HG02973 (cell line): ENCODE measurements at regions not wholly inside any gene's neighbourhood (a gene's known extent, or its start where the extent isn't known, plus 50 kb on each side); places are given as distances from the start of the nearest gene placed in this dataset.
"Not testable (repeated sequence)": the region's sequence is repeated elsewhere in the genome, so short reads cannot be mapped to it uniquely, and the experiment has no call there.

ENCODE experiments used
- ATAC-seq: cut with Tn5 transposase; IDR thresholded peaks from one replicate; pipeline ENCODE4 v1.9.1; 2021; ENCODE audit warnings: moderate library complexity; ENCODE audit not compliant: unreplicated experiment

GRCh38 chr1:173394813-173395212, 82.3 kb upstream of the PRDX6 start:
- not testable (repeated sequence) for ATAC-seq

GRCh38 chr1:173395762-173396161, 81.4 kb upstream of the PRDX6 start:
- ATAC-seq, result no peak

DNA sequence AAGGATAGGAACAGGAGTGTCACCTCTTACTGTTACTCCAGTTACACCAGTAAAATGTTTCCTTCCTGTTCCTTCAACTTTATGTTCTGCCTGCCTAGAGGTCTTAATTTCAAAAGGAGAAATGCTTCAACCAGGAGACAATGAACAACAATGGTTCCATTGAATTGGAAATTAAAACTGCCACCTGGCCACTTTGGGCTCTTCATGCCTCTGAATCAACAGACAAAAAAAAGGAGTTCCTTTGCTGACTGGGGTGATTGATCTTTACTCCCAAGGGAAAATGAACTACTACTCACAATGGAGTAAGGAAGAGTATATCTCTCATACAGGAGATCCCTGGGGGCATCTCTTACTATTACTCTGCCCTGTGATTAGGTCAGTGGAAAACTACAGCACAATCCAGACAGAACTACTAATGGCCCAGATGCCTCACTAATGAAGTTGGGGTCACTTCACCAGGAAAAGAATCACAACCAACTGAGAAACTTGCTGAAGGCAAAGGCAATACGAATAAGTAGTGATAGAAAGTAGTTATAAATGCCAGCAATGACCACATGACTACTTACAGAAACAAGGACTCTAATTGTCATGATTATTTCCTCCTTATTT, 76.6 kb upstream of the PRDX6 start:
- ATAC-seq, result no peak

- ATAC-seq, result no peak
Measured at GRCh38 chr1:173403996-173404395, 73.1 kb upstream of the PRDX6 start.

DNA sequence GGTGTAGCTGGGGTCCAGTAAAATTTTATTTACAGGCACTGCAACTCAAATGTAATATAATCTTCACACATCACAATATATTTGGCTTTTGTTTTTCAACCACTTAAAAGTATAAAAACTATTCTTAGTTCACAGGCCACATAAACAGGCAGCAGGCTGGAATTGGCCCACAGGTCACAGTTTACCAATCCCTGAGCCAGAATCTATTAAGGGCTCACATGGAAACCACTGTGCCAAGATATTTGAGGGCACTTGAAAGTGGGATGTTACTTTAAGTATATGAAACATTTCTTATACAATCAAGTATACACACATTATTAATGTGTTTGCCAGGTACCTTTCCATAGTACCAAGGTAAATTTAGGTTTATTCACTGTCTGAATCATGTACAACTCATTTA, 71.9 kb upstream of the PRDX6 start:
- no peak for ATAC-seq

GRCh38 chr1:173405834-173406233, 71.3 kb upstream of the PRDX6 start:
- ATAC-seq, result no peak

DNA sequence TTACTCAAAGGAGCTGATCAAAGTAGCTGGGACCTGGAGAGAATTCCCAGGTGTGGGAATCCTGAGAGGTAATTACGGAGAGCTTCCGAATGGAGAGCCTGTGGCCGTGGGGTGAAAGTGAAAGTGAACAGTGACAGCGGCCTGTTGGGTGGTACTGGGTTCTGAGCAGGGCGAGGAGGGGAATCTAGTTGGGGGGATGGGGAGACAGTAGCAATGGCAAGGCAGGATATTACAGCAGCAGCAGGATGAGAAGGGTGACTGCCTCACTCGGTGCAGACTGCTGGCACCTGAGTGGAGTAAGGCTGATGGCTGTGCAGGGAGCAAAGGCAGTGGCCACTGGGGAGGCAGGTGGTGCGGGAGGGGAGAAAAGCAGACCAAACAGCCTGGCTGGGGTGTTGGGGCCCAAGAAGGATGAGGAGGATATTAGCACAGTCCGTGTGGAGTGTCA, 70.3 kb upstream of the PRDX6 start:
- ATAC-seq, result no peak

DNA sequence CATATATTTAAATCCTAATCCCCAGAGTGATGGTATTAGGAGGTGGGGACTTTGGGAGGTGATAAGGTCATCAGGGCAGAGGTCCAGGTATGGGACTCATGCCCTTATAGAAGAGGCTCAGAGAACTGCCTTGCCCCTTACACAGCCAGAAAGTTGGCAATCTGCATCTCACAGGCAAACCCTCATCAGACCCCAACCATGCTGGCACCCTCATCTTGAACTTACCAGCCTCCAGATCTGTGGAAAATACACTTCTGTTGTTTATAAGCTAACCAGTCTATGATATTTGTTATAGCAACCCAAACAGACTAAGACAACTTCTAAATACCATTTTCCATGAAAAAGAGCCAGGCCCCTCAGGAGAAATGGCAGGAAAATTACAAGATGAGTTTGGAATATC, 69.3 kb upstream of the PRDX6 start:
- no peak for ATAC-seq

DNA sequence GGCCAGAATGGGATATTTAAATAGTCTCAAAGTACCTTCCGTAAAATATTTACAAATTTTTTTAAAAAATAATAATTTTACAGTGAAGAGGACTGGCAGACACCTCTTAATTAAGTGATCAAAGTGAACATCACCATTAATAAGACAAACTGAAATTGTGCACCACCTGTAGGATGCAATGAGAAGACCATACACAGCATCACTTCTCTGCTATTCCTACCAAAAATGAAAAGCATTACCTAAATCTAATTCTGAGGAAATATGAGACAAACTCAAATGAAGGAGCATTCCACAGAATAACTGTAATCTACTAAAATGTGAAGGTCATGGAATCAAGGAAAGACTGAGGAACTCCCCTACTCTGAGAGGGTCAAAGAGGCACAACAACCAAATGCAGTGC, 68.2 kb upstream of the PRDX6 start:
- no peak for ATAC-seq

DNA sequence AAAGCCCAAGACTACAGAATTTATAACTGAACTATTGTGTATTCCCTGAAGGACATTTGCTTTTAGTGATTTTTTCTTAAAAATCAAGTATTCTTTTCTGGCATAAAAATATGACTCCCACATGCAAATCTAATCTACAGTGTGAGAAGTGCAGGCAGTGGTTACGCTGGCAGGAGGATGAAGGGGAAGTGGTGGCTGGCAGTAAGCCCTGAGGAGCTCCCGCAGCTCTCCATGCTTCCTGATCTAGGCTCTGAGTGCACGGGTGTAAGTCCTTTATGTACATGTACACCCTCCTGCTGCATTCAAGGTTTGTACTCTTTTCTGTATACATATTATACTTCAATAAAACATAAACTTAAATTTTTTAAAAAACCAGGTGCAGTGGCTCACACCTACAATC, 67.5 kb upstream of the PRDX6 start:
- no peak for ATAC-seq

DNA sequence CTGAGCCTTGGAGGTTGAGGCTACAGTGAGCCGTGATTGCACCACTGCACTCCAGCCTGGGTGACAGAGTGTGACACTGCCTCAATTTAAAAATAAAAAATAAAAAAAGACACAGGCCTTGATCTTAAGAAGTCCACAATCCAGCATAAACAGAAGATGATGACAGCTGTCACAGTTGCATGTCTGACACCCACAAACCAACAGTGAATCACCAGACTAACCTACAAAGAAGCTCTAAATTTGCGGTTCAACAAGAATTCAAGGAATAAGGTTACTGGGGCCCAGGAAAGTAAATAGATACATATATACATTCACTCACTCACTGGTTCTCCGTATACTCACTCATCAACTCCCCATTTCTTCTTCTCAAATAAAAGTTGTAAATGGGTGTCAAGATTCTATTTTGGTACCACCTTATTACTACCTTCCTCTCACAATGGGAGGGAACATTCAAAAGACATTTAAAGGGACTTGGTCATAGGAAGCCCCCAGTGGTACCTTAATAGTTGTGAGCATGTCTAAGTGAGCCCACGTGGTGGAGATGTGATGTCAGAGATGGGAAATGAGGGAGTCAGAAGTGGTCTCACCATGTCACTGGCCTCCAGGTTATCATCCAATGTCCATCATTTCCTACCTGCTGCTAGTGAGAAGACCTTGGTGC, 66.9 kb upstream of the PRDX6 start:
- peak; percentile 7 for ATAC-seq

DNA sequence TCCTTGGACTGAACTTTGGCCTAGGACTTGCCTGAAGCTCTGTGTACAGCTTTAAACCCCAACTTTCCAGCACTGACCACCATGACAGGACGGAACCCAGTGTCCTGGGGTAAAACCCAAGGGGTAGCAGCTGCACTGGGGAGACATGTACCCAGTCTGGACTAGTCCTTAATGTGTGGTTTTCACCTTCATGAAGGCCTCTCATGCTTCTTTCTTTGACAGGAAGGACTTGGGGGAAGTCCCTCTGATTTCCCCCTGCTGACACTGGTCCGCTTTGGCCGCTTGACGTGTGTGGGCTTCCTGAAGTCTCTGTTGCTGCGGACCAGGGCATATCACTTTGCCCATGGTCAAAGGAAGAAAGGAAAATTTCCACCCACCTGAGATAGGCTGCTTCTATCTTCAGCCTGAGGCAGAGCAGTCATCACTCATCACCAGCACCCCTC, 66.3 kb upstream of the PRDX6 start:
- ATAC-seq, result peak; percentile 43

DNA sequence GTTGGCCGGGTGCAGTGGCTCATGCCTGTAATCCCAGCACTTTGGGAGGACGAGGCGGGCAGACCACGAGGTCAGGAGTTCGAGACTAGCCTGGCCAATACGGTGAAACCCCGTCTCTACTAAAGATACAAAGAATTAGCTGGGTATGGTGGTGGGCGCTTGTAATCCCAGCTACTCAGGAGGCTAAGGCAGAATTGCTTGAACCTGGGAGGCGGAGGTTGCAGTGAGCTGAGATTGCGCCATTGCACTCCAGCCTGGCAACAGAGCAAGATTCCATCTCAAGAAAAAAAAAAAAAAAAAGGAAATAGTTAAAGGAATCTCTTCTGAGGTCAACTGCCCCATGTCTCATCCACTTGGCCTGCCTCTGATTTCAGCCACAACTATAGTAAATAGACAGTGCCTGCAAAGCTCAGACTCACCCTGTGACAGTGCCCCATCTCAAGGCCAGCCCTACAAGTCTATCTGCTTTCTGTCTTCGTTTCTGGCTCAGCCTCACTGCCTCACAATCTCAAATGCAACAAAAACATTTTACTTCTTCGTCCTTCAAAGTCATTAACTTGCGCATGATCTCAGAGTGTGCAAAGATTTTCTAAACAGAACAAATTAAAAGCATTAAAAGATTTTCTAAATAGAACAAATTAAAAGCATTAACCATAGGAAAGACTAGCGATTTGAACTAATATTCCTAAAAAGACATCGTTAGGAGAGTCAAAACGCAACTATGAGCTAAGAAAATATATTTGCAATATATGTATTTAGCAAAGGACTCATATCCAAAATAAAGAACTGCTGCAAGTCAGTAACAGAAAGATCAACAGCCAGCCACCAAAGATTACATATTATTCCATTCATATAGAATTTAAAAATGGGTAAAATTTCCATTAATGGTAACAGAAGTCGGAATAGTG, 65.0 kb upstream of the PRDX6 start:
- no peak for ATAC-seq

- ATAC-seq, result no peak
Measured at GRCh38 chr1:173413271-173413707, 63.8 kb upstream of the PRDX6 start.

GRCh38 chr1:173414136-173414535, 63.0 kb upstream of the PRDX6 start:
- peak; percentile 53 for ATAC-seq

DNA sequence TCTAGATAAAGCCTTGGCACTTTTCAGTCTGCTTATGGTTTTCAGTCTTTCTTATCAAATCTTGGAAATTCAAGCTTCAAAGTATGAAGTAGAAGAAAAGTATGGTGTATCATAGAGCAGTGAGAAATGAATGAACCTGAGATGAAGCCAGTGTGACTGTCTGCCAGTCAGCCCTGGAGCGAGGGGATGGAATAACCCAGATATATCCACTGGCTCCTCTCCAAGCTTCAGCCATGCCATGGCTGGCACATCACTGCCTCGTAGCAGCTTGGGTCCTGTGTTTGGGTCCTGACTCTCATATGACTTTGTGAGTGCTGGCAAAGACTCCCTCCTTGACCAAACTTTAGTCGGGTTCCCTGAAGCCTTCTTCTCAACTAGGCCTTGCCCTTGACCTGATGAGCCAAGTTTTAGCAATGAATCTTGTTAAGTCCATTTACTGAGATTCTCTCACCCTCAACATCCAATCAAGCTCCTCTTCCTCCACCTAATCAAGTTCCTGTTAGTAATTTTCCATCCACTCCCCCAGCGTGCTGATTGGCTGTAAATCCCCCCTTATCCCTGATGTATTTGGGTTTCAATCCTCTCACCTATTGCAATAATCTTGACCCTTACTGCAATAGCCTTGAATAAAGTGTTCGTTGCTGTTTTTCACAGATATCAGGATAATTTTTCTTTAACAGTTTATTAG, 62.5 kb upstream of the PRDX6 start:
- ATAC-seq, result no peak

DNA sequence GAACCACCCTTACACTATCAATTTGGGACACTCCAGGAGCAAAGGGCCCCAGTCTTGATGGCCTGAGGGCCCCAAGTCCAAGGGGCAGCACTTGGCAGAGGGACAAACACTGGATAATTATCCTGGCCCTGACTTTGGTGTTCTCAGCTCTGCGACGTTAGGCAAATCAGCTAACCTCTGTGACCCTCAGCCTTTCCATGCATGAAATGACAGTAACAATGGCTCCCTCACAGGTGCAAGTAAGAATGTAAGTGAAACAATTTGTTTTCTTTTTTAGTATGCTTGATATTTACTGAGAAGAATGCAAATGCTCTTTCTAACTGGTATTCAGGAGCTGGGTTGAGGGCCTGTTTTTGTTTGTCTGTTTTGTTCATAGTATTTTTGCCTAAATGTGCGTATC, 61.6 kb upstream of the PRDX6 start:
- ATAC-seq, result peak; percentile 23

- no peak for ATAC-seq
Measured at GRCh38 chr1:173415905-173416450, 61.2 kb upstream of the PRDX6 start.

DNA sequence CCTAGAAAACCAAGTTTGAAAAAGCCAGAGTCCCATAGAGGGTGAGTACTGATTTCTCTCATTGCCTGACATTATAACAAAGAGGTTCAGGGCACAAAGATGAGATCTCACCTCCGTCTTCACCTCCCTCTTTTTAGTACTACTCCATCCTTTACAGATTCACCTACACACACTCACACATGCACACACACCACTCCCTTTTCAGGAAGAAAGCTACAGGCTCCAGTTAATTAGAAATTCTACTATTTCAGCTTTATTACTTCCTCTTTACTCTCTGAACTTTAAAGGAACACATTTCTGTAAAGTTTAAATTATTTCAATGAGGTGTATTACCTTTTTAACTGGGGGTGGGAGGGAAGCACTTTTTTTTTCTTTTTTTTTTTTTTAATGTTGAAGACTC, 59.6 kb upstream of the PRDX6 start:
- no peak for ATAC-seq

GRCh38 chr1:173418107-173418985, 58.8 kb upstream of the PRDX6 start:
- peak; percentile 23 for ATAC-seq
